Small intestine (tissue), 7 donors: ENCODE measurements at regions not wholly inside any gene's neighbourhood (a gene's known extent, or its start where the extent isn't known, plus 50 kb on each side); places are given as distances from the start of the nearest gene placed in this dataset.

Experiments
- DNase-seq, 2 donors: peaks; one replicate each; pipeline versions ENCODE4 v3.0.0 to v3.0.0-alpha.2; 2013
- FAIRE-seq: peaks from 2 replicates; lab custom pipeline; 2012; peaks lifted over from hg19 to GRCh38; lab: Jason Lieb, UNC
- H3K27ac ChIP-seq, 3 donors: one replicate each; pipeline ENCODE4 v1.5.1; 2013; ENCODE audit warnings: low read length in 2 of 3, mild to moderate bottlenecking in 2 of 3, control low read depth in 1 of 3, inconsistent platforms in 1 of 3, low read depth in 1 of 3, moderate library complexity in 1 of 3
- H3K27me3 ChIP-seq, 3 donors: one replicate each; pipeline ENCODE4 v1.6.1; 2013; ENCODE audit warnings: low read length in 3 of 3, inconsistent platforms in 1 of 3; ENCODE audit not compliant: control insufficient read depth in 3 of 3, insufficient read depth in 3 of 3
- H3K36me3 ChIP-seq, 3 donors: one replicate each; pipeline ENCODE4 v1.6.1; 2013; ENCODE audit warnings: low read length in 3 of 3, inconsistent platforms in 1 of 3, low read depth in 1 of 3, mild to moderate bottlenecking in 1 of 3, moderate library complexity in 1 of 3; ENCODE audit not compliant: control insufficient read depth in 3 of 3, insufficient read depth in 2 of 3
- H3K4me1 ChIP-seq, 3 donors: one replicate each; pipeline ENCODE4 v1.6.1; 2013; ENCODE audit warnings: low read length in 2 of 3, inconsistent platforms in 1 of 3, low read depth in 1 of 3, mild to moderate bottlenecking in 1 of 3, moderate library complexity in 1 of 3; ENCODE audit not compliant: control insufficient read depth in 3 of 3, insufficient read depth in 2 of 3
- H3K4me3 ChIP-seq, 3 donors: one replicate each; pipeline ENCODE4 v1.5.1; 2013; ENCODE audit warnings: low read length in 3 of 3, control low read depth in 1 of 3, inconsistent platforms in 1 of 3, low read depth in 1 of 3, mild to moderate bottlenecking in 1 of 3, moderate library complexity in 1 of 3
- H3K9me3 ChIP-seq, 2 donors: one replicate each; pipeline ENCODE4 v1.6.1; 2013; ENCODE audit warnings: low read depth in 1 of 2, low read length in 1 of 2; ENCODE audit not compliant: control insufficient read depth in 2 of 2, insufficient read depth in 1 of 2
- WGBS, 3 donors: extraction: QIAGEN DNeasy Blood & Tissue Kit; methylation state at CpG; one replicate each; pipeline ENCODE4 v1.1.7; 2013; 5-methylcytosine and 5-hydroxymethylcytosine counted together
- donor health status: healthy with polysubstance abuse.
- donor health status: control.
- donor health status: control.
- donor health status: Bipolar disorder and iron deficiency.
- donor health status: healthy.

DNA sequence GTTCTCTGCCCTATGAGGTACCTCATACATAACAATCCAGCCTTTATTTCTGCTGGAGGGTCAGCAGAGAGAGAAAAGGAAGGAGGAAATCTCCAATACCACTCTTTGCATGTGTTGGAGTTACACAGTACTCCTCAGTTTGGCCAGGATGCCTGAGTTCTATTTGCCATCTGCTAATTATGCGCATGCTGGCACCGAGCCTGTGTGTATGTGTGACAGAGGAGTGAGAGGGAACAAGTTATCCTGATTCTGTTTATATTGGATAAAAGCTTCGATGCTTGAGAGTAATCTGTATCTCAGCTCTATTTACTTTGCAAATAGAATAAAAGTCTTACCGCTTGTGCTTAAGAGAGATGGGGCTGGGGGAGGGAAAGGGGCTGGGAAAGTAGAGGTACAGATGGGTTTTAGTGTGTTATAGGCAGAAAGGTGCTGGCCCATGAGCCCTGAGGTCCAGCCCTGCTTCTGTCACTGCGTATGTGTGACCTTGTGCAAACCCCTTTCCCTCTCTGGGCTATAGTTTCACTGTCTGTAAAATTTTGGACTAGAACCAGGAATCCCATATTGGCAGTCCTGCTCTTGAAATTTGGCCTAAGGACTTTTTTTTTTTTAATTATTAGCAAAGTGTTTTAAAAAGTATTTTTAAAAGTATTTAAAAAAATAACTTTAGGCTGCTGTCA, 54.5 kb upstream of the PLXNA2 start:
- H3K36me3 ChIP-seq, result no peaks in the 10 kb centered on the region
- H3K9me3 ChIP-seq, result no peaks in the 10 kb centered on the region
- H3K27me3 ChIP-seq, result peaks cover 0 to 12% (median 0%) of the 10 kb centered on the region in 3 donors
- H3K4me3 ChIP-seq, result no peak overlapping the region
- H3K27ac ChIP-seq, result no peak overlapping the region
- H3K4me1 ChIP-seq, result peaks cover 0 to 5% (median 2%) of the 10 kb centered on the region in 3 donors
- FAIRE-seq (no peak), DNase-seq (peak in 1 of 2 donors; percentile 41)
- 19 to 42% (median 28%) methylated on average over 5 of the region's 5 CpGs for WGBS, 3 donors

DNA sequence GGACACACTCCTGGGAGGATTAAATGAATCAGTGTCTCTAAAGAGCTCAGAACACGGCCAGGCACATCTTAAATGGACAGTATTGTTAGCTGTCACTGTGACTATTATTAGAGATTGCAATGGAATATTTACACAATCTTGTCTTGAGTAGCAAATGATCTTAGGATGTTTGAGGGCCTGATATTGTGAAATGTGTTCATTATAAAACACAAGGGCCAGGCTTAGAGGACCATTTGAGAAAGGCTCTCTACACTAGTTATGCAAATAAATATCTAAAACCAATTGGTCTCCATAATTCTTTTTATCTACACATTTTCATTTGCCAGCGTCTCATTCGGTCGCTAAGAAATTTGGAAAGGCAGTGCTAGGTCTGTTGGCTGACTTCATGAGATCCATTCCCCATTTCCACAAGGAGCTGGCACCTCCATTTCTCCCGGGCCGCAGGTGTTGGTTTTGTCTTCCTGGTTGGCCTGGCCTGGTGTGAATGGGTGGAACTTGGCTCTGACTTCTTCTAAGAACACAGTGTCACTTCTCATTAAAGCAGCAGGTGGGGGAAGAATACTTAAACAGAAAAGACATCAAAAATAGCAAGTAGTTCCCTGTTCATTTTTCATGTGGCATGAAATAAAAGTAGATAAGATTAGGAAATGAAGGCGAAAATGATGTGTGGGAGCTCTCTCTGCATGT, 56.0 kb upstream of the PLXNA2 start:
- no peak overlapping the region for H3K27ac ChIP-seq
- no peak overlapping the region for H3K4me3 ChIP-seq
- no peaks in the 10 kb centered on the region for H3K36me3 ChIP-seq
- DNase-seq (peak in 1 of 2 donors; percentile 12), FAIRE-seq (no peak)
- 65 to 79% (median 71%) methylated on average over 7 of the region's 7 CpGs for WGBS, 3 donors
- peaks cover 0 to 5% (median 2%) of the 10 kb centered on the region in 3 donors for H3K4me1 ChIP-seq
- H3K27me3 ChIP-seq, result peaks cover 0 to 4% (median 0%) of the 10 kb centered on the region in 3 donors
- H3K9me3 ChIP-seq, result no peaks in the 10 kb centered on the region

- Histone ChIP-seq H3K4me1 (peaks cover 0 to 5% (median 2%) of the 10 kb centered on the region in 3 donors), H3K27me3 (peaks cover 0 to 2% (median 0%) of the 10 kb centered on the region in 3 donors), H3K36me3 (no peaks in the 10 kb centered on the region), H3K27ac (no peak overlapping the region), H3K4me3 (no peak overlapping the region), H3K9me3 (no peaks in the 10 kb centered on the region)
- peak; percentile 52 to 75 for DNase-seq
- FAIRE-seq, result no peak
- 56 to 84% (median 67%) methylated on average over 4 of the region's 4 CpGs for WGBS, 3 donors
Measured at GRCh38 chr1:208302699-208303238, 58.6 kb upstream of the PLXNA2 start.

DNA sequence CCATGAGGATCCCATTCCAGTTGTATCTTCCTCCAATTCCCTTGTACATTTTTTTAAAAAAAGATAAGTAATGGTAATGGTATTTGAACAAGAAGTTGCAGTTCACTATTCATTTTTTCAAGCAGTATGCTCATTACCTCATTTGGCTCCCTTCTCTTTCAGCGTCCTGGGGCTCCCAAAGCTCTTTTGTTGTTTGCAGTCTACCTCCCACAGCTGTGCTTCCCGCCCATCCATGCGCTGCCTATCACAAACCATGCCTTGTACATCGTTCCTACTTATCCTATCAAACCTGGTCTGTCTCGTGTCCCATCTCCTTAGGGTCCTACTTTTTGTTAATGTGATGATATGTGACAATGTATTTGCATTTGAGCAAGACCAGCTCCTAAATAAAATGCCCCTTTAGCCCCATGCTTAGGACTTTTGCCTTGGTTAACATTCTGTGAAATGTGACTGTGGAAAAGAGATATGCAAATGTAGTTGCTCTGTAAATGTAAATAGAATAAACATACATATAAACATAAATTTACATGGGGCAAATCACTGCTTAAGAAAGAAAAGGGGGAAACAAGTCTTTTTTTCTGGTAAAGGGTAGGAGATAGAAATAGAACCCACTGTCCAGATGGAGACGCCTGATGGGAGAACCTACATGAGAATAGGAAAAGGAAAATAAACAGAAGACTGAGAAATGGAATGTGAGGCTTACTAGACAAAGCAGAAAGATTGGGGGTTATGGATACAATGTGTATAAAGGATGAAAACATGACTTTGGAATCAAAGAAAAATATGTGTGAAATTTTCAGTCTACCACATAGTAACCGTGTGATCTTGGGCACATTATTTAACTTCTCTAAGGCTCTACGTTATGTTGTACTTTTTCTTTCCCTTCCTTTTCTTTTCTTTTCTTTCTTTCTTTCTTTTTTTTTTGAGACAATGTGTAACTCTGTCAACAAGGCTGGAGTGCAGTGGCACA, 59.8 kb upstream of the PLXNA2 start:
- Histone ChIP-seq H3K36me3 (no peaks in the 10 kb centered on the region), H3K27me3 (no peaks in the 10 kb centered on the region), H3K27ac (no peak overlapping the region), H3K9me3 (no peaks in the 10 kb centered on the region), H3K4me1 (peaks cover 0 to 5% (median 2%) of the 10 kb centered on the region in 3 donors), H3K4me3 (no peak overlapping the region)
- DNase-seq, result no peak
- 75 to 89% (median 78%) methylated on average over 8 of the region's 8 CpGs for WGBS, 3 donors
- FAIRE-seq, result no peak

DNA sequence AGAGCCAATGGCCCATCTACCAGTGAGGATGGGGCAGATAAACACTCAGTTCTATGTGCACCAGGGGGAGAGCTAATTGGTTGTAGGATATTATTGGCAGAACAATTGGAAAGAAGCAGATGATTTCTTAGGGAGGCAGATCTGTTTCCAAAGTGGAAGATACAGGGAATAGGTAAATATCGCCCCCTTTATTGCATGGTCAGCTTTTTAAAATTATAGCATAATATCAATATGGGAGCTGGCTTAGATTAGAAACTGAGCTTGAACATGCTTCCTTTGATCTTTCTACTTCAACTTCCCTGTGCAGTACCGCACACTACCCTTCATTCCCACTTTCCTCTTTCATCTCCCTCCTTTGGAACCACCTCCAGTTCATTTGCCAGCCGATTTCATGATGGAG, 64.0 kb upstream of the PLXNA2 start:
- Histone ChIP-seq H3K36me3 (no peaks in the 10 kb centered on the region), H3K9me3 (no peaks in the 10 kb centered on the region), H3K4me1 (no peaks in the 10 kb centered on the region), H3K4me3 (no peak overlapping the region), H3K27ac (no peak overlapping the region), H3K27me3 (peaks cover 0 to 3% (median 0%) of the 10 kb centered on the region in 3 donors)
- no peak for FAIRE-seq
- 82 to 84% (median 82%) methylated on average over 3 of the region's 3 CpGs for WGBS, 3 donors
- DNase-seq, result no peak

- H3K4me3 ChIP-seq, result no peak overlapping the region
- H3K9me3 ChIP-seq, result no peaks in the 10 kb centered on the region
- DNase-seq (peak; percentile 37 to 71), FAIRE-seq (no peak)
- 39 to 58% (median 42%) methylated on average over 7 of the region's 7 CpGs for whole genome bisulfite sequencing, 3 donors
- no peak overlapping the region for H3K27ac ChIP-seq
- H3K4me1 ChIP-seq, result no peaks in the 10 kb centered on the region
- H3K27me3 ChIP-seq, result peaks cover 0 to 3% (median 0%) of the 10 kb centered on the region in 3 donors
- H3K36me3 ChIP-seq, result no peaks in the 10 kb centered on the region
Measured at GRCh38 chr1:208309771-208310170, 65.6 kb upstream of the PLXNA2 start.

GRCh38 chr1:208312706-208313105, 68.5 kb upstream of the PLXNA2 start:
- Histone ChIP-seq H3K27me3 (peaks cover 0 to 18% (median 0%) of the 10 kb centered on the region in 3 donors), H3K9me3 (no peaks in the 10 kb centered on the region), H3K4me3 (no peak overlapping the region), H3K4me1 (no peaks in the 10 kb centered on the region), H3K36me3 (no peaks in the 10 kb centered on the region), H3K27ac (no peak overlapping the region)
- no peak for FAIRE-seq
- DNase-seq, result no peak

DNA sequence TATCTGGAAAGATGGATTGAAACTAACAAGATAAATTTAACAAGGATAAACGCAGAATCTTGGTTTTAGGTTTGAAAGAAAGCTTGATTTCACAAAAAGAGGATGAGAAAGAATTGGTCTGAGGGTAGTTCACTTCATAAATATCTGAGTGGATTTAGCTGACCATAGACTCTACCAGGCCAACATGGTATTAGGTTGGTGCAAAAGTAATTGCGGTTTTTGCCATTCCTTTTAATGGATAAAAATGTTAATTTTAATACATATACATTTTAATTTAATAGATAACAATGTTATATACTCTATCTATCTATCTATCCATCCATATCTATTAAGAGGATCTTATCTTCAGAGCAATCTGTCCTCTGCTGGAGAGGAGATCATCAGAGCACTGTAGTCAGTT, 70.2 kb upstream of the PLXNA2 start:
- peaks cover 0 to 19% (median 0%) of the 10 kb centered on the region in 3 donors for H3K27me3 ChIP-seq
- H3K9me3 ChIP-seq, result no peaks in the 10 kb centered on the region
- H3K4me1 ChIP-seq, result no peaks in the 10 kb centered on the region
- H3K4me3 ChIP-seq, result no peak overlapping the region
- FAIRE-seq, result no peak
- no peaks in the 10 kb centered on the region for H3K36me3 ChIP-seq
- no peak for DNase-seq
- 77 to 95% (median 82%) methylated on average over 2 of the region's 2 CpGs for WGBS, 3 donors
- H3K27ac ChIP-seq, result no peak overlapping the region
